CD14-positive monocyte (primary cell): ENCODE measurements at regions not wholly inside any gene's neighbourhood (a gene's known extent, or its start where the extent isn't known, plus 50 kb on each side); places are given as distances from the start of the nearest gene placed in this dataset.

Experiments used
- DNase-seq, 3 donors: peaks; one replicate each; pipeline ENCODE4 v3.0.0-alpha.2; 2011 to 2022
- H2AFZ ChIP-seq: 2 replicates; pipeline ENCODE4 v1.6.0; 2012; ENCODE audit warnings: mild to moderate bottlenecking, low read depth, low read length, inconsistent platforms; ENCODE audit not compliant: insufficient read depth, poor library complexity, severe bottlenecking
- H3K27ac ChIP-seq, 2 donors: 1 replicate in 1 of 2; 2 replicates in 1 of 2; pipeline ENCODE4 v1.5.1; 2012 to 2013; ENCODE audit warnings: low read length in 2 of 2, control low read depth in 1 of 2, inconsistent platforms in 1 of 2, low read depth in 1 of 2, mild to moderate bottlenecking in 1 of 2
- H3K27me3 ChIP-seq, 2 donors: one replicate each; pipeline versions ENCODE4 v1.6.0 to v1.6.1; 2011 to 2013; ENCODE audit warnings: low read length in 2 of 2; ENCODE audit not compliant: control insufficient read depth in 2 of 2, insufficient read depth in 2 of 2
- H3K36me3 ChIP-seq, 2 donors: replicated peaks in 1 of 2; 1 replicate in 1 of 2; 2 replicates in 1 of 2; pipeline versions ENCODE4 v1.5.1 to v1.6.1; 2012 to 2013; ENCODE audit warnings: low read length in 2 of 2, control low read depth in 1 of 2, inconsistent platforms in 1 of 2, mild to moderate bottlenecking in 1 of 2; ENCODE audit not compliant: insufficient read depth in 2 of 2, control insufficient read depth in 1 of 2
- H3K4me1 ChIP-seq, 2 donors: 1 replicate in 1 of 2; 2 replicates in 1 of 2; pipeline versions ENCODE4 v1.5.1 to v1.6.1; 2012 to 2013; ENCODE audit warnings: low read length in 2 of 2, control low read depth in 1 of 2, inconsistent platforms in 1 of 2, mild to moderate bottlenecking in 1 of 2, moderate library complexity in 1 of 2; ENCODE audit not compliant: insufficient read depth in 2 of 2, control insufficient read depth in 1 of 2
- H3K4me2 ChIP-seq: replicated peaks from 2 replicates; pipeline ENCODE3; 2012; ENCODE audit warnings: low read length, moderate library complexity, mild to moderate bottlenecking; ENCODE audit not compliant: poor library complexity, severe bottlenecking; ENCODE audit errors: extremely low read depth
- H3K4me3 ChIP-seq, 3 experiments: fragments of 200-600 bp in 1 of 3; sonication (generic) in 1 of 3; replicated peaks in 1 of 3; 1 replicate in 2 of 3; 2 replicates in 1 of 3; pipeline ENCODE4 v1.5.1; 2011 to 2013; ENCODE audit warnings: low read length in 3 of 3, mild to moderate bottlenecking in 3 of 3, control low read depth in 2 of 3, low read depth in 2 of 3, inconsistent platforms in 1 of 3, moderate library complexity in 1 of 3
- H3K79me2 ChIP-seq: 2 replicates; pipeline ENCODE4 v1.6.0; 2012; ENCODE audit warnings: mild to moderate bottlenecking, control low read depth, inconsistent platforms, low read length, moderate library complexity; ENCODE audit not compliant: insufficient read depth
- H3K9ac ChIP-seq: 2 replicates; pipeline ENCODE4 v1.6.0; 2017; ENCODE audit warnings: low read length, mild to moderate bottlenecking; ENCODE audit not compliant: insufficient read depth, poor library complexity, severe bottlenecking
- H3K9me3 ChIP-seq, 2 donors: replicated peaks in 1 of 2; 1 replicate in 1 of 2; 2 replicates in 1 of 2; pipeline versions ENCODE4 v1.5.1 to v1.6.1; 2012 to 2013; ENCODE audit warnings: low read length in 2 of 2, control low read depth in 1 of 2; ENCODE audit not compliant: control insufficient read depth in 1 of 2, insufficient read depth in 1 of 2
- H4K20me1 ChIP-seq: 2 replicates; pipeline ENCODE4 v1.6.0; 2012; ENCODE audit warnings: mild to moderate bottlenecking, low read length, control low read depth, moderate library complexity; ENCODE audit not compliant: insufficient read depth
- H3K27ac Mint-ChIP-seq, 7 donors: one replicate each; pipeline ENCODE4 v1.8.0; 2020; ENCODE audit warnings: mild to moderate bottlenecking in 7 of 7, mixed read lengths in 7 of 7, moderate library complexity in 6 of 7, inconsistent platforms in 2 of 7
- H3K27me3 Mint-ChIP-seq, 3 donors: one replicate each; pipeline ENCODE4 v1.8.0; 2021 to 2022; ENCODE audit warnings: low read depth in 3 of 3, mild to moderate bottlenecking in 3 of 3, mixed read lengths in 3 of 3, moderate library complexity in 3 of 3, inconsistent platforms in 1 of 3
- H3K36me3 Mint-ChIP-seq, 2 donors: one replicate each; pipeline ENCODE4 v1.8.0; 2020; ENCODE audit warnings: mixed read lengths in 2 of 2, inconsistent platforms in 1 of 2, mild to moderate bottlenecking in 1 of 2
- H3K4me1 Mint-ChIP-seq: one replicate; pipeline ENCODE4 v1.8.0; 2020; ENCODE audit warnings: mild to moderate bottlenecking, mixed read lengths
- H3K4me3 Mint-ChIP-seq, 2 donors: one replicate each; pipeline ENCODE4 v1.8.0; 2020; ENCODE audit warnings: mild to moderate bottlenecking in 2 of 2, mixed read lengths in 2 of 2, moderate library complexity in 1 of 2
- H3K9me3 Mint-ChIP-seq, 7 donors: one replicate each; pipeline ENCODE4 v1.8.0; 2020 to 2022; ENCODE audit warnings: mixed read lengths in 7 of 7, mild to moderate bottlenecking in 6 of 7, moderate library complexity in 6 of 7, inconsistent platforms in 2 of 7
- CTCF ChIP-seq: fragments of 200-600 bp; IDR thresholded peaks from one replicate; pipeline ENCODE4 v1.8.0; 2022; ENCODE audit warnings: antibody characterized with exemption, mild to moderate bottlenecking
- WGBS: methylation state at CpG from one replicate; pipeline ENCODE4 v1.1.5; 2013; ENCODE audit warnings: missing lambda C conversion rate; ENCODE audit not compliant: insufficient coverage; 5-methylcytosine and 5-hydroxymethylcytosine counted together
- intact Hi-C, 2 donors: fragments of 100-400 bp; cut with micrococcal nuclease; formaldehyde crosslinking; loops; one replicate each; pipeline versions ENCODE4 v1.15.0 to v1.15.1; 2023

GRCh38 chr13:22618002-22618401 is 562.8 kb upstream of the SGCG start:
- Mint-ChIP-seq H3K9me3 (peaks cover 2 to 18% (median 10%) of the 10 kb centered on the region in 7 donors), H3K4me1 (no peaks in the 10 kb centered on the region), H3K36me3 (no peaks in the 10 kb centered on the region), H3K4me3 (no peak overlapping the region), H3K27me3 (no peaks in the 10 kb centered on the region), H3K27ac (no peak overlapping the region)
- 100% methylated on average over 2 of the region's 3 CpGs for WGBS
- TF ChIP-seq CTCF, result no peak
- no peak overlapping the region for H3K27ac ChIP-seq
- no peaks in the 10 kb centered on the region for H3K4me1 ChIP-seq
- no peaks in the 10 kb centered on the region for H3K79me2 ChIP-seq
- no peaks in the 10 kb centered on the region for H4K20me1 ChIP-seq
- no peak overlapping the region for H3K4me2 ChIP-seq
- H3K9me3 ChIP-seq, result peaks cover 7 to 19% of the 10 kb centered on the region in 2 donors
- no peaks in the 10 kb centered on the region for H3K36me3 ChIP-seq
- H3K27me3 ChIP-seq, result no peaks in the 10 kb centered on the region
- no peak for DNase-seq
- H3K9ac ChIP-seq, result no peak overlapping the region
- intact Hi-C loops, result no loop called here
- no peak overlapping the region for H3K4me3 ChIP-seq
- H2AFZ ChIP-seq, result no peak overlapping the region

GRCh38 chr13:22625691-22626090 is 555.1 kb upstream of the SGCG start:
- Histone ChIP-seq H3K27me3 (no peaks in the 10 kb centered on the region), H3K4me2 (no peak overlapping the region), H4K20me1 (no peaks in the 10 kb centered on the region), H3K79me2 (no peaks in the 10 kb centered on the region), H3K27ac (no peak overlapping the region), H3K9ac (no peak overlapping the region), H2AFZ (no peak overlapping the region), H3K9me3 (peaks cover 7 to 17% of the 10 kb centered on the region in 2 donors), H3K36me3 (no peaks in the 10 kb centered on the region), H3K4me1 (no peaks in the 10 kb centered on the region), H3K4me3 (no peak overlapping the region)
- peaks cover 0 to 1% (median 0%) of the 10 kb centered on the region in 3 donors for H3K27me3 Mint-ChIP-seq
- WGBS, result 80% methylated on average over 1 of the region's 5 CpGs
- H3K4me1 Mint-ChIP-seq, result no peaks in the 10 kb centered on the region
- no peak overlapping the region for H3K27ac Mint-ChIP-seq
- H3K36me3 Mint-ChIP-seq, result no peaks in the 10 kb centered on the region
- no peak overlapping the region for H3K4me3 Mint-ChIP-seq
- H3K9me3 Mint-ChIP-seq, result peaks cover 2 to 12% (median 7%) of the 10 kb centered on the region in 7 donors
- no peak for DNase-seq
- no peak for TF ChIP-seq CTCF
- intact Hi-C loops, result no loop called here
